Left colon (tissue), 2 donors: ENCODE measurements at regions not wholly inside any gene's neighbourhood (a gene's known extent, or its start where the extent isn't known, plus 50 kb on each side); places are given as distances from the start of the nearest gene placed in this dataset.
"Not testable (repeated sequence)": the region's sequence is repeated elsewhere in the genome, so short reads cannot be mapped to it uniquely, and the experiment has no call there.

Source experiments
- ATAC-seq: fragments of 200-7000 bp; cut with Tn5 transposase; one replicate; pipeline ENCODE4 v1.9.1; 2020; ENCODE audit warnings: mild to moderate bottlenecking, moderate library complexity
- DNase-seq, 2 donors: peaks; one replicate each; pipeline ENCODE4 v3.0.0-alpha.2; 2020
- intact Hi-C, 2 donors: fragments of 100-400 bp; cut with DNase I in 1 of 2; cut with micrococcal nuclease in 1 of 2; formaldehyde crosslinking; loops; one replicate each; pipeline versions ENCODE4 v1.11.2 to v1.14.0; 2022; cut with DNase I, micrococcal nuclease
- donor health status: DM: no; HTN: no; CAD: no.
- donor health status: DM: yes; HTN: yes; CAD: no.

DNA sequence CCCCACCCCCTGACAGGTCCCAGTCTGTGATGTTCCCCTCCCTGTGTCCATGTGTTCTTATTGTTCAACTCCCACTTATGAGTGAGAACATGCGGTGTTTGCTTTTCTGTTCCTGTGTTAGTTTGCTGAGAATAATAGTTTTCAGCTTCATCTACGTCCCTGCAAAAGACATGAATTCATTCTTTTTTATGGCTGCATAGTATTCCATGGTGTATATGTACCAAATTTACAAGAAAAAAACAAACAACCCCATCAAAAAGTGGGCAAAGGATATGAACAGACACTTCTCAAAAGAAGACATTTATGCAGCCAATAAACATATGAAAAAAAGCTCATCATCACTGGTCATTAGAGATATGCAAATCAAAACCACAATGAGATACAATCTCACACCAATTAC lies 156.8 kb upstream of the TMEM72 start:
- DNase-seq, ATAC-seq, intact Hi-C loops: not testable (repeated sequence)

DNA sequence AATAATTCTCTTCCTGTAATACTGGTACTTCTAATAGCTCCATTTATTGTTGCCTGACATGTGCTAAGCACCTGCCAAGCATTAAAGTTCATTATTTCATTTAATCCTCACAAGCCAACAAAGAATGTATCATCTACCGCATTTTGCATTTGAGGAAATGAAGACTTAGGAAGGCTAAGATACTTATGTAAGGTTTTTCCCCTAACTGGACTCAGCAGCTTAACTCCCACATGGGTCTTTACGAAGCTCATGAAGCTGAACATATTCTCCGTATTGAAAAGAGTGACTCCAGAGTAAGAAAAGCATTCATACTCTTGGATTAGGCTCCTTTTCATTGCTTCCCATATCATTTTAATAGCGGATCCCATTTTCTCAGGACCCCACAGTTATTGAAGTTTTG lies 155.7 kb upstream of the TMEM72 start:
- intact Hi-C loops, result no loop called here
- ATAC-seq (no peak), DNase-seq (no peak)

DNA sequence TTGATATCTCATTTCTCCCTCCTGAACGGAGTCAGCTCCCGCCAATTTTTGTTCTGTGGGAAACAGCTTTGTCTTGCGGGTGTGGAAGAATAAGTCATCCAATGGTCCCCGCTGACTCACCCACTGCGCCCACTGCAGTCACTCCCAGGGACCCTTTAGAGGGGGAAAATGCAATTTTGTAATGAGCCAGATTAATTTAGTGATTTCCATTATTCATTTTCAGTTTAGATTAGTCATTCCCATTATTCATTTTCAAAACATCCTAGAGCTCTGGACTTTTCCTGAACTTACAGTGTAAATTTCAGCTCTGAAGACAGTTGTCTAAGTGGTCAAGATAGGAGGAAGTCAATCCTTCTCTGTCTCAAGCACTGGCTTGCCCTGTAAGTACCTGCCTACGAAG lies 154.9 kb upstream of the TMEM72 start:
- no peak for ATAC-seq
- intact Hi-C loops, result no loop called here
- DNase-seq, result no peak

DNA sequence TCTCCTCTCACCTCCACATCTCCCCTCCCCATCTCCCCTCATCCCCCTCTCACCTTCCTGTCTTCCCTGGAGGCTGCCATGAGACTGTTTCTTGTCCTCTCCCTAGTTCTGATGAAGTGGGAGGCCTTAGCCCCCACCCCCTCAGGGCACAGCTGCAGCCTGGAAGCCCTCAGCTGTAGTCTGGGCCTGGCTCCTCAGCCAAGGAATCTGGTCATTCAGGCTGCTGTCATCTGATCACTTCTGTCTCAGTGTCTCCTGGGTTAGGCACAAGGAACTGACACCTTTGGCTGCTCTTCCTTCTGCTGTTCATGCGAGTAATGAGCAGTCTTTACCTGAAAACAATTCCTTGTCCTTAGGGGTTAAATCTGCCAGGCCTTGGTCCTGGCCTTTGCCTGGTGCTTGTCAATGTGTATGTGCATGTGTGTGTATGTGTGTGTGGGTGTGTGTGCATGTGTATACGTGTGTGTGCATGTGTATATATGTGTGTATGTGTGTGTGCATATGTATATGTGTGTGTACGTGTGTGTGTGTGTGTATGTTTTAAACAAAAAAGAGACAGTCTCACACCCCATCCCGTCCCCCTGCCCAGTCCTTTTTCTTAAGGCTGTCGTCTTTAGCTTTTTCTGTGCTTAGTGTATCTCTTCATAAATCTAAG lies 153.5 kb upstream of the TMEM72 start:
- ATAC-seq (no peak), DNase-seq (no peak)
- intact Hi-C loops, result no loop called here

DNA sequence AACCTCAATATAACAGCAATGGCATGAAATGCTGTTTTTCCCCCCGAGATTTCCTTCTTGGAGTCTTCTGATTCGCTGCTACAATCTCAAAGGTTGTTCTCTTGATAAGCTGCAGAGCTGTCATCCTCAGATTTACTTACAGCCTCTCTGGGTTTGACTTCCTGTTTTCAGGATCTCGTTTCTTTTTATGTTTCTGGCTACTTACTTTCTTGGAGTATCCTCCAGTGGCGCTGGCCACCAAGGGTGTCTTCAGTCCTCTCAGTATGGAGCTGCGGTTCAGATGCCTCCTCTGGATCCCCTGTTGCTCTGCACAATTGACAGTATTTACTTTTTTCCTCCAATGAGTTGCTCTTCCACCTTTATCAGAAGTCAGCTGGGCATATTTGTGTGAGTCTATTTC lies 152.0 kb upstream of the TMEM72 start:
- intact Hi-C loops, result no loop called here
- no peak for ATAC-seq
- no peak for DNase-seq

DNA sequence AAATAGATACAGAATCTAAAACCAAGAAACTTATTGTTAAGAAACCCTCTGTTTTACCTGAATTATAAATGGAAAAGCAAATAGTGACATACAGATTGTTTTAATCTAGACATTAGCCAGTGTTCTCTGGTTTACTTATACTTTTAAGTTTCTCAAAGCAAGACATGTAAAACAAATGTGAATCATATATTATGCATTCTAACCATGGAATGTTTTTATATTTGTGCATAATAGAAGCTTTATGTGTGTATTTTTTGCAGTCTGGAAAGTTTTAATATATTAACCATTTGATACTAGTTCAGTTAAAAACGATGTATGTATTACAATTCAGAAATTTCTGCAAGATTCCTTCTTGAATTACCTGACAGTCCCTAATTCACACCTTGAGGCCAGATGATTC lies 150.6 kb upstream of the TMEM72 start:
- ATAC-seq (no peak), DNase-seq (no peak)
- intact Hi-C loops, result no loop called here

DNA sequence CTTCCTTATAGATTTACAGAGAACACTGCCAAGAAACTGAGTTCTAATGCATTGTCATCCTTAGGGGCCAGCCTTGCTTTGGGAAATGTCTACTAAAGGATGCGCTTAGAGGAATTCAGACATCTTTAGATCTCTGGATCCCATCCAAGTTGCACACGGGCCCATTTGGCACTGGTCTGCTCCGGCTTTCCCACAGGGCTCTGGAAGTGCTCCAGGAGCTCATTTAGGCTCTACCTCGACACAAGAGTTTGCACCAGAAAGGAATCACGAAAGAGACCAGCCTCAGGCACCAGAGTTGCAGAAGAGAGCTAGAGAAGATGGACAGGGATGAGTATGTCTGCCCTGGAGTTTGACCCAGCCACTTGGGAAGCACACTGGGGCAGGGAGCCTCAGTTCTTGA lies 150.1 kb upstream of the TMEM72 start:
- DNase-seq (no peak), ATAC-seq (no peak)
- intact Hi-C loops, result no loop called here

DNA sequence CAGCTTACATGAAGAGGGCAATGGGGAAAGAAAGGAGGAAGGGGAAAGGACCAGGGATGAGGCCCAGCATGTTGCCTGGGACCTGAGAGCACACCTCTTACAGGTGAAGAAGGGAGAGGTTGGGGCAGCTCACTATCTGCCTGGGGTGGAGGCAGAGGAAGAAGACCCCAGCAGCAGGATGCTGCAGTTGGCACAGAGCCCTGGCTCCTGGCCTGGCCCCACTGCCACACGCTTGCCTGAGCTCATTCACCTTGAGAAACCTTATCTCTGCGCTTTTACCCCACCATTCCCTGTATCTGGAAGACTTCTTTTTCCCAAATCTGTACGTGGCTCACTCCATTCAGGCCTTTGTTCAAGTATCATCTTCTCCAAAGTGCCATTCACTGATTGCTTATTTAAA lies 147.8 kb upstream of the TMEM72 start:
- DNase-seq, result no peak
- no peak for ATAC-seq
- intact Hi-C loops, result no loop called here

DNA sequence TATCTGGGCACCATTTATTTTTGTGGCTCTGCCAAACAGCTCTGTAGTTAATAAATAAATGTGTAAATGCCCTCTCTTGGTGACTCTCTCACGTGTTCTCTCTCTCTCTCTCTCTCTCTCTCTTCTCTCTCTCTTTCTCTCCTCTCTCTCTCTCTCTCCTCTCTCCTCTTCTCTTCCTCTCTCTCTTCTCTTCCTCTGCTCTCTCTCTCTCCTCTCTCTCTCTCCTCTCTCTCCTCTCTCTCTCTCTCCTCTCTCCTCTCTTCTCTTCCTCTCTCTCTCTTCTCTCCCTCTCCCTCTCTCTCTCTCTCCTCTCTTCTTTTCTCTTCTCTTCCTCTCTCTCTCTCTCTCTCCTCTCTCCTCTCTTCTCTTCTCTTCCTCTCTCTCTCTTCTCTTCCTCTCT lies 145.8 kb upstream of the TMEM72 start:
- intact Hi-C loops, result no loop called here
- no peak for ATAC-seq
- no peak for DNase-seq

DNA sequence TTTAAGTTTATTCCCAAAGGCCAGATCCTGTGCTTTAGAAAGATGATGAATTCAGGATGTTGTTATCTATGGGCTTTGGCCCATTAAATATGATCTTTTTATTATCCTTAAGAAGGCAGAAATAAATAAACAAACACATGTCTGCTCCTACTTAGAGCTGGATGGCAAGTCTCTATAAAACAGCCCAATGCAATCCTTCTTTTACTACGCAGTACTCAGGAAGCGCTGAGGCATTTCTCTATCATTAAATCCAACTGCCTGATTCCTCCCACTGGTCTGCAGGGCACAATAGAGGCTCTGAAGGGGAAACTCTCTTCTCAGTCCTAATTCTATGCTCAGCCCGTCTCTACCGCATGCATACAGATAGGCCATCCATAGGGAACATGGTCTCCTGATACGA lies 144.5 kb upstream of the TMEM72 start:
- intact Hi-C loops, result no loop called here
- ATAC-seq, result no peak
- no peak for DNase-seq

DNA sequence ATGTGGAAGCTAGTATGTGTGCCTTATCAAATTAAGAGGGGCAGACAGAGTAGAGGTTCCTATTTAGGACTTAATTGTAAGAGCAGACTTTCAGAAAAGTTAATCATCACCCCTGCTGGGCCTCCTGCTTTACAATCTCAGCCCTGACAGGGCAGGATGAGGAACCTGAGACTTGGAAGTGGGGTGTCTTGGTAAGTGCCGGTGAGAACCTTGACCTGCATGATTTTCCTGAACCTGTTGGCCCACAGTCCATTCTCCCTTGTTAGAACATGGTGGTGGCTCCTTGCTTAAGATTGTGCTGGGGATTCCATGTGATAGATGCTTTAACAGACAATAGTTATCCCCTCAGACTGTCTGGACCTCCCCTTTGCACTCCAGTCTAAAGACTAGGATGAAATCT lies 141.7 kb upstream of the TMEM72 start:
- intact Hi-C loops, result no loop called here

DNA sequence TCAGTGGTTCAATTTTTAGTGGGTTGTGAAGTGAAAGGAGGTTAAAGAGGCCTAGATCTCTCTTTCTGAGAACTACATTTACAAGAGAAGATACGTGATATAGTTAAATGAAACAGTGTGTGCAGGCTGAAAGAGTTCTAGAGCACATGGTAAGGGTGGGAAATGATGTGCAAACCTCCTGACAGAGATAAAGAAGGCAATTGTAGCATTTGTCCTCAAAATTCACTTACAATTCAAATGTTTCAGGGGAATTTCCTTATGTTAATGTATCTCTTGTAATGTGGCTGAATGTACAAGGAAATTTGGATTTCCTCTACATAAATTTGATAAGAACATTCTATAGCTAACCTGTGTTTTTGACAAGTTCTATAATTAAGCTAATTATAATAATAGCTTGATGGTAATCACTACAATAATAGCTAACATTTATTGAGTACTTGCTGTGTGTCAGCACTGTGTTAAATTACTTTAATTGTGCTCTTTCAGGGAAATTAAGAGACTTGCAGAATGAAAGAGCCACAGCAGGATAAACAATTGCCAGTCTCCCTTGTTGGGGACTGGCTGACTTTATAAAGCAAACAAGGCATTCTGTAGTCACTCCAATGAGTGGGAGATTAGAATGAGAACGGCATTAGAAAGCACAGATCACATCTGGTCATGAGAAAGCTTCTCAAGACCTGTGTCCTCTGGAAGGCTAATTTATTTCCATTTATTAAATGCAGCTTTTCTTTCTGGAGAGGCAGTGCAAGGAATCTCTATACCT lies 139.7 kb upstream of the TMEM72 start:
- ATAC-seq, result no peak
- intact Hi-C loops, result no loop called here

More for the DNA sequence above, 141.7 kb upstream of the TMEM72 start:
- peak; percentile 64 for ATAC-seq
- no peak for DNase-seq

DNA sequence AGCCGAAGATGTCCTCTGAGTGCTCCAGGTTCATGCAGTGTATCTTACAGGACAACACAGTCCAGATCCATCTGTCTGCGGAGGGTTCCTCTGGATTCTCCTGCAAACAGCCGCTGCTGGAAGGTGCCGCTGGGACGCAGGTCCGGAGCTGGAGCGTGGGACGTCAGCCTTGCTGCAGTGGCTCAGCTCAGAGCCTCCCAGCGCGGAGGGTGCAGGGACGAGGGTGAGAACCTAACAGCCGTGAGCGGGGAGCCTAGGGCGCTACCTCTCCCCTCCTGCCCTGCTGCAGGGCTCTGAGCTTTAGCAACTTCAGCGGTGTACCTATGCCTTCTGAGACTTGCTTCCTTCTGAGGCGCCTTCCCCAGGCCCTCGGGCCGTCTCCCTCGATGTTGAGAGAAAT lies 137.6 kb upstream of the TMEM72 start:
- no peak for ATAC-seq

More for the DNA sequence above, 139.7 kb upstream of the TMEM72 start:
- no peak for DNase-seq

DNA sequence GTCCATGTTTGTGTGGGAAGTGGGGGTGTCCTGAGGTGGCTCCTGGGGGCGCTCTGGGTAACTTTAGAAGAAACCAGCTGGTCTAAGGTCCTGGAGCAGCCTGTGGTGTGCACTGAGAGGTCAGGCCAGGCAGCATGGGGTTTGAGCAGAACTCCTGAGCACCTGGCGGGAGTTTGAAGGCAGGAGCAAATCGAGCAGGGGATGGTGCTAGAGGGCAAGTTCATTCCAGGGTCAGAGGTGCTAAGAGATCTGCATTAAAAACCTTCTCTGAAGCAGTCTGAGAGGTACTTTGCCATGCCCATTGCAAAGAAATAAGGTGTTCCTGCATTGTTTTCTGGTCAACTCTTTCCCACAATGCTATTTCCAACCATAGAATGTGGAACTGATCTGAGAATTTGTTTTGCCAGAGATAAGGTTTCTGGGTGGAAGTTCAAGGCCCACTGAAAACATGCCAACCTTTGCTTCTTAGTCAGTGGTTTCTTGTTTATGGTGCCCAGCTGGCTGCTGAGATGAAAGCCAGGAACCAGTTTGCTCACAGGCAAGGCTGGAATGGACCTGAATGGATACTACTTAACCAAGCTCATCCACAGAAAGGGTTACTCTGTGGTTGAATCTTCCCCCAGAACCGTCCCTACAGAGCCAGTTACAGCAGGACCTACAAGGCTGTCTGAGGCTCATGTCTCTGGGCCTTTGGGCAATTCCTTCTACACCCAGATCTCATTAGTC lies 136.3 kb upstream of the TMEM72 start:
- DNase-seq, result no peak
- intact Hi-C loops, result no loop called here
- ATAC-seq, result no peak

More for the DNA sequence above, 137.6 kb upstream of the TMEM72 start:
- intact Hi-C loops, result no loop called here
- DNase-seq, result no peak

DNA sequence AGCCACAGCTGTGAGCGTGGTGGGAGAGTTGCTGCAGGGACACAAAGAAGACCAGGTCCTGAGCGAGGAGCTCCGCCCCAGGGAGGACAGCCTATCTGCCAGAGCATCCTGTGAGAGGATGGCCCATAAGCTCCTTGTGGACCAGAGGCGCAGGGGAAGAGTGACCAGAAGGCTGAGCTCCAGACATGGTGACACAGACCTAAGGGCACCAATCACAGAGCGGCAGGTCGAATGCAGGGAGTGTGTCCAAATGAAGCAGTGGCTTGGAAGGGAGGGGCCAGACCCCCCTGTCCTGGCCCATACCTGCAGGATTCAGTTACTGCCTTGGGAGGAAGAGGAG lies 135.8 kb upstream of the TMEM72 start:
- no peak for ATAC-seq
- DNase-seq, result no peak
- intact Hi-C loops, result no loop called here

DNA sequence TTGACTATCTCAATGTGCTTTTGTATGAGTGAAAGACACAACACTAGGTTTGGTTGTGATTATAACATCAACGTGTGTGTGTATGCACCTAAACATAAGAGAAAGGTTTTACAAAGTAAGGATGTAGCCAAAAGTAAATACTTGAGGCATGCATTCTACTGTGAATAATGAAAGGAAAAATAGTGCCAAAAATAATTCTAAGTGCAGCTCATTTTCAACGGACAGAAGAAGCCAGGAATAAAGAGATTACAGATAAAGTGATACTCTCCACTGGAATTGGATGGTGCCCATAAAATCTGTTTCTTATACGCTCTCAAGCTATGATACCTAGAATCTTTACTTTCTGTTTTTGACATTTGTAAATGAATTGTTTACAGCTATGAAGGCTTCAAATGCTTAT lies 135.0 kb upstream of the TMEM72 start:
- intact Hi-C loops, result no loop called here

DNA sequence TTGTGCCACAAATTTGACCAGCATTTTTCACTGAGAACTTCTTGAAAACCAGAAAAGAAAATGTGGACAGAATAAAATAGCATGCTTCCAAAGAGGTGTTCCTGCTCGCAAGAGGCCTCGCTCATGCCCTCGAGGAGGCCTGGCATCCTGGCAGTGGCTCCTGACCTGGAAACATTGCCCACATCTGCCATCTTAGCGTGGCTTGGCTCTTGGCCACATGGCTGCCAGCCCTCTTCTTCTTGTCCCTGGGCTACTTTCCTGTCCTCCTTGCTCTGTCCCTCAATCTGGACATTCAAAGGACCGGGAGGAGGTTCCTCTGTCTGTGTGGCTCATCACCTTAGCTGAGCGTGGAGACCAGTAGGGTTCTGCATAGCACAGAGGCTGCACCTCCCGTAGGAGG lies 131.6 kb upstream of the TMEM72 start:
- intact Hi-C loops, result no loop called here
- DNase-seq, result no peak
- no peak for ATAC-seq

More for the DNA sequence above, 135.0 kb upstream of the TMEM72 start:
- ATAC-seq (no peak), DNase-seq (no peak)

DNA sequence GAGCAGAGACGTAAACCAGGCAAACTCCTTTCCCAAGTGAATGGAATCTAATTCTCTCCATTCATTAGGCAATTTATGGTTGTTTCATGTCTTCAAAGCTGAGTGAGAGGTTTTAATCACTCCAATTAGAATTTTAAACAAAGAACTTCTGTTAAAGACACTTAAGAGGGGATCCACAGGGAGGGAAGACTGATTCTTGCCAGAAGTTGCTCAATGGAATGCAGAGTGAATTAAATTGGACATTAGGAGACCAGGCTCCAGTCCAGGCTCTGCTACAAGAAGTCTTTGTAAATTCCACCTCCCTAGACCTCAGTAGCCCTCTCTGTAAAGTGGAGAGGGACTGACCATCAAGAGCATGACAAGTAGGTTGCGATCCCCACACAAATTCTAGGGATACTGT lies 130.7 kb upstream of the TMEM72 start:
- intact Hi-C loops, result no loop called here
- no peak for DNase-seq
- no peak for ATAC-seq

DNA sequence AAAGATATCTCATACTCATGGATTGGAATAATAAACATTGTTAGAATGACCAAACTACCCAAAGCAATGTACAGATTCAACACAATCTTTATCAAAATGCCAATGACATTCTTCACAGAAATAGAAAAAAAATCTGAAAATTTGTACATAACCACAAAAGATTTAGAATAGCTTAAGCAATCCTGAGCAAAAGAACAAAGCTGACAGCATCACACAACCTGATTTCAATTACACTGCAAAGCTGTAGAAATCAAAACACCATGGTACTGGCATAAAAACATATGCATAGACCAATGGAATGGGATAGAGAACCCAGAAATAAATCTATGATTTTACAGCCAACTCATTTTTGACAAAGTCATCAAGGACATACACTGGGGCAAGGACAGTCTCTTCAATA lies 130.0 kb upstream of the TMEM72 start:
- intact Hi-C loops, result no loop called here

DNA sequence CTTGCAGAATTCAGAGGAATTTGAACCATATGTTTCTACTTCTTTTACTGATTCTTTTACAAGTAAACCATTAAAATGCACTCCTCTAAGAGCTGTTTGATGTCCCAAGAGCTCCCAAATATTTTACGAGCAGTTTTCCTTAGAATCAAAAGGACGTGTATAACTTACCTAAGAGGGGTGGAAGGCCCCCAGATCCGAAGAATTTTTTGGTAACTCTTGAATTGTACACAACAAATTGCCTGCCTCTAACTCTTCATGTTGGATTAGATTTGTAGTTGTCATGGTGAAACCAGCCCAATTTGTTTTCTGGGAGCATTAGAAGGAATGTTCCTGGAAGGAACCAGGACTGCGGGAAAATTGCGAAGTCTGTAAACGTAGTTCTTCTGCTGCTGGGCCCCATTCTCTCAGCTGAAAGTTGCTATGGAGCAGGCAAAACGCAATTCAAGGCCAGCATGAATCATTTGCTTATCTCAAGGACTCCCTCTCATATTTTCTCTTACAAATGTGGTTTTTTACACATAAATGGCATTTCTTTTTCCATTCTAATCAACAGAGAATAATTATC lies 124.8 kb upstream of the TMEM72 start:
- no peak for ATAC-seq
- DNase-seq, result no peak
- intact Hi-C loops, result no loop called here

More for the DNA sequence above, 130.0 kb upstream of the TMEM72 start:
- DNase-seq, result no peak
- ATAC-seq, result no peak
